GM19455 (cell line): ENCODE measurements at regions not wholly inside any gene's neighbourhood (a gene's known extent, or its start where the extent isn't known, plus 50 kb on each side); places are given as distances from the start of the nearest gene placed in this dataset.
"Not testable (repeated sequence)": the region's sequence is repeated elsewhere in the genome, so short reads cannot be mapped to it uniquely, and the experiment has no call there.

Source experiments
- ATAC-seq: cut with Tn5 transposase; IDR thresholded peaks from one replicate; pipeline ENCODE4 v1.9.1; 2021; ENCODE audit not compliant: unreplicated experiment

DNA sequence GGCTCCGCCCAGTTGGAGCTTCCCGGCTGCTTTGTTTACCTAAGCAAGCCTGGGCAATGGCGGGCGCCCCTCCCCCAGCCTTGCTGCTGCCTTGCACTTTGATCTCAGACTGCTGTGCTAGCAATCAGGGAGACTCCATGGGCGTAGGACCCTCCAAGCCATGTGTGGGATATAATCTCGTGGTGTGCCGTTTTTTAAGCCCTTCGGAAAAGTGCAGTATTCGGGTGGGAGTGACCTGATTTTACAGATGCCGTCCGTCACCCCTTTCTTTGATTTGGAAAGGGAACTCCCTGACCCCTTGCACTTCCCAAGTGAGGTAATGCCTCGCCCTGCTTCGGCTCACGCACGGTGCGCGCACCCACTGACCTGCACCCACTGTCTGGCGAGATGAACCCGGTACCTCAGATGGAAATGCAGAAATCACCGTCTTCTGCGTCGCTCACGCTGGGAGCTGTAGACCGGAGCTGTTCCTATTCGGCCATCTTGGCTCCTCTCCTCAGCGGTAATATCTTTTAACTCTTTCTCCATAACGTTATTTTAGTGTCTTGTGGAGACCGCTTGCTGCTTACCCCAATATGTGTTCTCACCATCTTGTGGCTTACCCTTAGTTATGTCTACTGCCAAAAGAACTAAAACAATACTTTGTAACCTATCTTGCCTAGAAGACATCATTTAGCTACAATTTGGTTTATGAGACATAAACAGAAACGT, 328.7 kb upstream of the EPHA5 start:
- not testable (repeated sequence) for ATAC-seq

DNA sequence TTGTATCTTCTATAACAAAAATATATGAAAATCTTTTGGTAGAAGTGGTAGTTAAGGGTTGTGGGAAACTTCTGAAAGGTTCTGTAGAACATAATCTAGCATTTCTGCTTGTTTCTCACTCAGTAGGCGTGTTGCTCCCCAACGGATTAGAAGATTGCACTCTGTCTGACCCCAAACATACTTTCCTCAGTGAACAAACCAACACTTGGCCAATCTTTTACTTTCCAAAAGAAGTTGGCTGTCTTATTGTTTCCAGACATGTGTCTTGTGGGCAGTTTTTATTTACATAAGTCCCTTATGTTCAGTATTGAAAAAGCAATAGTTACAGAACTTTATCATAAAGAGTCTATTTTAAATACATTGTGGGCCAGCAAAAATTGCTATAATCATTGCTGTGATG, 312.8 kb upstream of the EPHA5 start:
- ATAC-seq, result no peak

DNA sequence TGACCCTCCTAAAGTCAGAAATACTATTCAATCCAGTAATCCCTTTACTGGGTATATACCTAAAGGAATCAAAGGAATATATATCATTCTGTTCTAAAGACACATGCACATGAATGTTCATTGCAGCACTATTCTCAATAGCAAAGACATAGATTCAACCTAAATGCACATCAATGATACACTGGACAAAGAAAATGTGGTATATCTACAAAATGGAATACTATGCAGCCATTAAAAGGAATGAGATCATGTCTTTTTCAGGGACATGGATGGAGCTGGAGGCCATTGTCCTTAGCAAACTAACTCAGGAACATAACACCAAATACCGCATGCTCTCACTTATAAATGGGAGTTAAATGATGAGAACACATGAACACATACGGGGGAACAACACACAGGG, 306.0 kb upstream of the EPHA5 start:
- no peak for ATAC-seq

DNA sequence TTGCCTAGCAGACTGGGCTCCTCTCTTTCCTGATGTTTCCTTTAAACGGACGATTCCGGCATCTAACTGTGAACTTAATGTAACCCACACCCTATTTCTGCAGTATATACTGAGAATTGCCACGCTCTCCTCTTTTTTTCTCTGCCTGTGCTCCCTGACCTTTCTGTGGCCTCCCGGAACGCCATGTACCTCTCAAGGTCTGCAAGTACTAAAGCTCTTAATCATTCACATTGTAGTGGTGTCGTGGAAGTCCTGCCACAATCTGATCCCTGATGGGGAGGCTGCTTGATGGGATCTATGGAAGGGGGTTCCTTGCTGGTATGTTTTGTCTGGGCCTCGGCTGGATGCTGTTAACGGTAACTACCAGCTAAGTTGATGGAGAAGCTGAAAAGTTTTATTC, 302.9 kb upstream of the EPHA5 start:
- ATAC-seq, result no peak

DNA sequence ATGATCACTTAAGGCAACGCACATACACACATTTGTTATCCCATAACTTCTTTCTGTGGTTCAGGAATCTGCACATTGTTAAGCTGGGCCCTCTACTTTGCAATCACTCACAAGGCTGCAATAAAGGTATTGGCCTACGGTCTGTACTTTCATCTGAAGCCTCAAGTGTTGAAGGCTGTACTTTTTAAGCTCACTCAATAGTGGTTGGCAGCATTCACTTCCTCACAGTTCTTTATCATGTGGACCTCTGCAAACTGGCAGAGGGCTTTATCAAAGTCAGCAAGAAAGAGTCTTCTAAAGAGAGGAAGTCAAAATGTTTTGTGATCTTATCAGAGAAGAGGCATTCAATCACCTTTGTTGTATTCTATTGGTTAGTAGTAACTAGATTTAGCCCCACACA, 301.4 kb upstream of the EPHA5 start:
- no peak for ATAC-seq

DNA sequence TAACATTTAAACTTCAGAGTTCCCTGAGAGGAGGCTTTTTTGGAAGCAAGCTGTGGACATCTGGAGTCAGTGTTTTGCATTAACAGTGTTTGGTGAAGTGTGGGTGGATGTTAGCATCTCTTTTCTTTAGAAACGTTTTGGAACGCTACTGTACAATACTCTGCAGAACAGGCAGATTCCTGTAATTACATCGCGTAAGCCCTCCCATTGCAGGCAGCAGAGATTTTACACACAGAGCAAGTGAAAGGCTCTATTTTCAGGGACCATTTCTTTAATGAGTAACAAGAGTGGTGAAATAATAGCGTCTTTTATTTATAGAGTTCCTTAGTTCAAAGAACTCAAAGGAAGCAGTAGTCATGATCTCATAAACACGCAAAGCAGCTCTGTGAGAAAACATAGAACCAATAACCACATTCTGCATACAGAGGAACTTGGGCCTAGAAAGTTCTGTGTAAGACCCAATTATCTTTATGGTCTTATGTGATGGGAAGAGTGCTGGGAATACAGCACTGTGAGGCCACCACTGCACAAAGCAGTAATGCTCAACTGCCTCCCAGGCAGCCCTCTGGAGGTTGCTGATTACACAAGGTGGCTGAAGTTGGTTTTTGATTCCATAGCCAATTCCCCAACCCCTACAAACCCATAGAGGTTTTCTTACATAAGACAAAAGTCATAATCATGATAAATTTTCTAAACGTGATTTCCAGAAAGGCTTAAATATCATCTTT, 298.7 kb upstream of the EPHA5 start:
- ATAC-seq, result no peak

DNA sequence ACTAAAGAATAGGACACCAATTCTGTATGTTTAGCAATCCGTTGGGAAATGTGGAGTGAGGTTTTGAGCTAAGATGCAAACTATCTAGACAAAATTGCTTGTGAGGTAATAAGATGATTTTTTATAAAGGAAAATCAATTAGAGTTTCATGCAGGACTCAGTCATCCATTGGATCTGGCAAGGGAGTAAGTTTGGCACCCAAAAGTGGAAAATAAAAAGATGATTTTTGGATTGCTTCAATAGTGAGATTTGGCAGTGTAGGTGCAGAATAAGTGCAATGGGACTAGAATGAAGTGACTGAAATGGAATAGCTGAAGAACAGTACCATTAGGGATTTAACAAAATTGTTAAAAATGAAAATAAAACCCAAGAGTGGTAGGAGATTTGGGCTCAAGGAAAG, 290.5 kb upstream of the EPHA5 start:
- no peak for ATAC-seq

DNA sequence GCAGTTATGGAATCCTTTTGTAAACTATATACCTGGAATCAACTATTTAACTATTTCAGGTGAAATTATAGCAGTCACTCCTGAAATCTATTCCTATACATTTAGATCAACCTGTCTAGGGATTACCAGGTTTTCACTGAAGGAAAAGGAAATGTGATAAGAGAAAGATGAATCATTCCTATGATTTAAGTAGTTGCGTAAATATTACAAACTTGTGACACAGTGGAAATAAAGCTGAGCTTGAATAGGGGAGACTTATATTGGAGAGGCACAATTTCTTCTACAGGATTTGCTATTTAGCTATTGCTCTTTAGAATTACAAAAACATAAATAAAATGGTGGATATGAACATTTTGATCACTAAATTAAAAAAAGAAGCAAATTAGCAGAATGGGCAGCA, 284.1 kb upstream of the EPHA5 start:
- ATAC-seq, result no peak

DNA sequence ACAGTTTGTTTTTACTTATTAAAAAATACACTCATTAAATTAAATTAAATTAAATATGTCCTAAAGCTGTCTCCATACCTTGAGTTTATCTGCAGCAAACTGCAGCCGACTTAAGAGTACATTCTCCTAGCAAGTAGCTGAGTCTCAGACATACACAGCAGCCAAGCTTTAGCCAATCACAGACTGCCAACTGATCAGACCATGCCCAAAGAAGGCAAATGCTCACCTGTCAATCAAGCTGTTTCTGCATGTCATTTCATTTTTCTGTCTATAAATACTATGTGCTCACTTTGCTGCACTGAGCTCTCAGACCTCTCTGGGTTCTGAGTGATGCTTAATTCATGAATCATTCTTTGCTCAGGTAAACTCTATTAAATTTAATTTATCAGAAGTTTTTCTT, 280.9 kb upstream of the EPHA5 start:
- no peak for ATAC-seq

DNA sequence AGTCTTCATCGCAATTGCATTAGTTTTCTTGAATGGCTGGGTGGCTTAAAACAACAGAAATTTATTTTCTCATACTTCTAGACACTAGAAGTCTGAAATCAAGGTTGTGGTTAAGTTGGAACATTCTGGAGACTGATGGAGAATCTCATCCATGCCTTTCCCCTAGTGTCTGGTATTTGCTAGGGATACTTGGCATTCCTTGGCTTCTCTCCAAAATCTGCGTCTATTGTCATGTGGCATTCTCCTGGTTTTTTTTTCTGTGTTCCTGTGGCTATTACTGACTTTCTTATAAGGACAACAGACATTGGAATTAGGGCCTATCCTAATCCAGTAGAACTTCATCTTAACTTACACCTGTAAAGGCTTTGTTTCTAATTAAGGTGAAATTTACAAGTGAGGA, 272.8 kb upstream of the EPHA5 start:
- no peak for ATAC-seq

DNA sequence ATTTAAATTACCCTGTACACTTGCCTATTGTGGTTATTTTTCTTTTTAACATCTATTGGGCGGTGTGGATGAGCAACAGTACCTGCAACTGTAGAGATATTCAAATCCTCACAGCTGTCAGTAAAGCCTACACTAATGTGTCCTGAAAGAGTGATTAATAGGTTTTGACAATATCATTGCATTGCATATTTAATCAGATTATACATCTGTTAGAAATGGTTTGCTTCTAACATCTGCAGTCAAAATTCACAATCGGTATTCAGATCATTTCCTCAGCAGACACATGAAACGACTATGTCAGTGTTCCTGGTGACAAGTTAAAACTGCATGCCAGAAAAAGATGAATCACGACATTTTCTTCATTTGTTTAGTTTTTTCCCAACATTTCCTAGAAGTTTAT, 254.6 kb upstream of the EPHA5 start:
- no peak for ATAC-seq

DNA sequence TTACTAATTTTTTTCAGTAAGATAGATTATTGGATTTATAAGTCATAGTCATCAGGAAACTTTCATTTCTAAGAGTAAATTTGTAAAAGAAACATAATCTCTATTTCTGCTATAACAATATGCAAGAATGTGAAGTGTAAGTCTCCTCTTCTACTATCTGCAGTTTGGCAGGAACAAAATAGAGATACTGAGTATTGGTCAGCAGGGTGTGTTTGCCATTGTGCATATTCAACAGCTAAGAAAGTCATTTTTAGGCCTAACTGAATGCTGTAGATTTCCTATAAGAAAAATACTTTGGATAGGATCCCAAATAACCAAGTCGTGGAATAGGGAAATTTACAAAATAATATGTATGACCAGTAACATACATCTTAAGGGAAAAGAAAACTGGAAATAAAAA, 253.3 kb upstream of the EPHA5 start:
- ATAC-seq, result no peak

DNA sequence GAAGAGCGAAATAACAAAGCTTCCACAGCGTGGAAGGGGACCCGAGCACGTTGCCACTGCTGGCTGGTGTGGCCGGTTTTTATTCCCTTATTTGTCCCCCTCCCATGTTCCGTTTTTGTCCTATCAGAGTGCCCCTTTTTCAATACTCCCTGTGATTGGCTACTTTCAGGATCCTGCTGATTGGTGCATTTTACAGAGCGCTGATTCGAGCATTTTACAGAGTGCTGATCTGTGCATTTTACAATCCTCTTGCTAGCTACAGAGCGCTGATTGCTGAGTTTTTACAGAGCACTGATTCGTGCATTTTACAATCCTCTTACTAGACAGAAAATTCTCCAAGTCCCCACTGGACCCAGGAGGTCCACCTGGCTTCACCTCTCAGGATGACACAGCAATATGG, 250.9 kb upstream of the EPHA5 start:
- ATAC-seq, result no peak

DNA sequence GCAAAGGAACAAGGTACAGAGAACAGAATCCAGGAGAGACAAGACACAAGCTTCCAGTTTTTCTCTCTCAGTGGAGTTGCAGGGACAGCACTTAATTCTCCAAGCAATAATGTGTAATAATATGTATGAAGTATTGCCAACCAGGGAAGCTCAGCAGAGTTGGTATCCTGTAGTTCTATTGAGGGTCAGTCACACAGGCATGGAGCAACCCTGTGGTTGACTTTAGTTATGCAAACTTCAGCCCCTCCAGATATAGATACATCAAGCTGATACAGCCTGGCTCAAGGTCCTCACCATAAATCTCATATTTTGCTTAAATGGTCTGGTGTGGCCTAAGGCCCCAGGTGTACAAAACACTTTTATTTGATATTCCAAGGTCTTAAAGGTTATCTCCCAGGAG, 248.6 kb upstream of the EPHA5 start:
- ATAC-seq, result no peak

DNA sequence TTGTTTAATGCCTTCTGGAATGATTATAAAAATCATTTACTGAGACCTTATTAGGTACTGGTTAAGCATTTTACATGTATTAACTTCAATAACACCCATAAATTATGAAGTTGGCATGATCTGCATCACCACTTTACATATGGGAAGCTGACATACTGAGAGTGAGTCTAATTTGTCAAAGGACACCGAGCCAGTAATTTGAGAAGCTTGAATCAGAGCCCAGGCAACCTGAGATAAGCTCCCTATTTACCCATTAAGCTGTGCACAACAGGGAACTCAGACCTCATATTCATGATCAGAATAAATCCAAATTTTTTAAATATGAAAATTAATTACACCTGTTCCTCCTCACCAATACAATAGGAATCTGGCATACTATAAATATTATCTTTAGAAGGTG, 247.9 kb upstream of the EPHA5 start:
- no peak for ATAC-seq

DNA sequence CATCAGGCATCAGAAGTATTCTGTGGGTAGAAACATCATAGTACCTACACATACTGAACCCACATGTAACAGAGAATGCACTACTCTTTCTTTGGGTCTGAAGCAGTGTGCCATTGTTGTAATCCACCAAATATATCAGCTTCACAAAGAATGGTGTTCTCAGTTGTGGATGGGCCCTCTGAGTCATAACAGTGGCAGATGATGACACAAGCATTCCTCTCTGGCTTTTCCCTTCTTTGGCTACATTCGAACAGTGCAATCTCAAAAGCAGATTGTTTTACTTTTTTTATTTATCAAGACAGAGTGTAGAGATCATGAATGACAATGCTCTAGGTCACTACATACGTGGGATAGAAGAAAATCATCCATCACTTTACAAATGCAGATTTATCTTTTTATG, 247.2 kb upstream of the EPHA5 start:
- ATAC-seq, result no peak

DNA sequence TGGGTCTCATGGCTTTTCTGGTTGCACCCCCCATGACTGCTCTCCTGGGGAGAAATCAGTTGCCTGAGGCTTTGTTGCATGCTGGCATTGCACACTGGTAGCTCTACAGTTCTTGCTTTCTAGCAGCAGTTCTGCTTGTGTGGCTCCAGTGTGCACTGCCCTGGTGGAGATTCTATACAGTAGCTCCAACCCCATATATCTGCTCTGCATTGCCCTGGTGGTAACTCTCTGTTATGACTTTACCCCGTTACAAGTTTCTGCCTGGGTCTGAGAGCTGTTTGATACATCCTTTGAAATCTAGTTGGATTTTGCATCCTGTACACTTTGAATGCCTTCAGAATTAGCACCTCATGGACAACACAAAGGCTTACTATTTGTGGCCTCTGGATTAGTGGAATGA, 241.4 kb upstream of the EPHA5 start:
- ATAC-seq, result no peak

DNA sequence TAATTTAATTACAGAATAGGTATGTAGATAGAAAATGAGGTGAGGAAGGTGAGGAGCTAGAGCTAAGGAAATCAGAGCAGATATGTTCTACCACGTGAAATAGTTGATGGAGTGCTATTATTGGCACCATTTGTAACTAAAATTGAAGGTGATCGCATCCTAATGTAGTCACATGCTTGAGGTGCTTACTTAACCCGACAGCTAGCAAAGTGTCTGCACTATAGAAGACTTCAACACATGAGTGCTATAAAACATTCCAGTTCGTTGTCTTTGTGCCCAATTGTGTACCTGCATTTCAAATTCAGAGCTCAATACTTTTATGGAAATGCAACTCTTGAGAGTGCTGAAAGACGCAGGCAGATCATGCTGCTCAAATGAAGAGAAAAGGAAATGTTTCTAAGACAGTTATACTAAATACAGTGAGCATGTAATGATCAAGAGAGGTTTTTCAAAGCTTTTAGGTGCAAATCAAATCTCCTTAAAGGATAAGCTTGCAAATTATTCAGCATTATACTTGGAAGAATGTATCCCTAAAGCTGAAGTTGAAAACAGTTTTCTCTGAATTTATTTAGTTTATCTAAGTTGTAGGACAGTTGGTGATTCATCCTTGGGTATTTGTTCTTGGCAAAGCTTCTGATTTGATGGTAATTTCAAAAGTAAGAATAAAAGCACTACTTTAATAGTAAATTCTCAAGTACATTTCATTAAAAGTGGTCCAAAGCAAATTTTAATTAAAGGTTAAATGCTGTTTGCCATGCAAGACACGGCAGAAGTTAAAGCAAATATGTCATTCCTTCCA, 223.9 kb upstream of the EPHA5 start:
- no peak for ATAC-seq

DNA sequence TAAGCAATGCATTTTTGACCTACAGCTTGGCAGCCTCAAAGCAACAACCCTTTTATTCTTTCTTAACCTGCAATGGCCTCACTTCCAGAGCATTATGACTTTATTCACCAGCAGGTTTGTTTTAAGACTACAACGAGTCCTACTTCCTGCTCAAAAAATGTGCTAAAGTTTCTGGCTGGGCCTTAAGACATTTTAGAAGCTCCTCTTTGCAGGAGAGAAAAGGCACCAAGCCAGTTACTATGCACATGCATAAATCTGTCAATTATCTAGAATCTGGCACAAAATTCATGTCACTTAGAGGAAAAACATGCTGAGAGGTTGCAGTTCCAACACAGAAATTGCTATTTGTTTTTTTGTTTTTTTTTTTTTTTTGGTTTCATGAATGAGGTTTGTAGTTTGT, 223.0 kb upstream of the EPHA5 start:
- no peak for ATAC-seq

DNA sequence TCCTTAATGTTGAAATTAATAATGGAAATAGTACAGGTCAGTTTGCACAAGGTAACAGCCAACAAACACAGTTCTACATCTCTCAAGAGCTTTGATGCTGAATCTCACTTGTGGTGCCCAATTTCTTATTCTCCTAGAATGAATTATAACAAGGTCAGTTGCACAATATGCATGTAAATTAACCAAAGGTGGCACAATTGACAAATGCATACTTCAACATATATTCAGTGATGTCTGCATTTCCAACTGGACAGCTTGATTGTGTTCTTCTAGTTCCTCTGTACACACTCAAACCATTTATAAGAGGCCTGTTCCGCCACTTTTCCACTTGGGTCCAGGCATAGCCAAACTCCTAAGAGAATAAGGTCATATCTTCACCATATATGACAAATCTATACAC, 210.3 kb upstream of the EPHA5 start:
- no peak for ATAC-seq

DNA sequence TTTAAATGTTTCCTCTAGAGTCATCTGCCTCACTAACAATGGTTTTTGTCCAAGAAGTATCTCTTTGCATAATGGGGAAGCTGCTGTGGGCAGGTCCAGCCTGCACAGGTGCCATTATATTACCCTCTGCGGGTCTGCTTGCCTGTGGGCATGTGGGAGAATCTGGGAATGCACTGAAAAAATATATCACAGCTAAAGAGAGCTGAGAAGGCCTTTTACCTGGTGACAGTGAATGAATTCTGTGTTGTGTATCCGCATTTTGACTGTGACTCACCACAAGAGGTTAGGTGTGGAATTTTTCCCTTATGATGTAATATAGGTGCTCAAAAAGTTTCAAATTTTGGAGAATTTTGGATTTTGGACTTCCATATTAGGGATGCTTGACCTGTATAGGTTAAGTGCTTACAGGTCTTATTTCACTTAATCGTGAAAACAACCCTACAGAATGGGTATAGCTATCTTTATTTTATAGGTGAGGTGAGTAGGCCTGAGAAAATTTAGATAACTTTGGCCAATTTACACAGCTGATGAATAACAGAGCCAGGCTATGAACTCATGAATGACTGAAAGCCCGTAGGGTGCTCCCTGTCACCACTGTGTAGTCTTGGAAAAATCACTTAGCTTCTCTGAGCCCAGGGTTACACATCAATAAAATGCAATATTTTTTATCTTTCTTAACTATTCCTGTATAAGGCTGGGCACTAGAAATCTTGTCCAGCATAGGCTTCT, 198.0 kb upstream of the EPHA5 start:
- no peak for ATAC-seq
